ENCODE measurements at regions not wholly inside any gene's neighbourhood (a gene's known extent, or its start where the extent isn't known, plus 50 kb on each side); places are given as distances from the start of the nearest gene placed in this dataset.

DNA sequence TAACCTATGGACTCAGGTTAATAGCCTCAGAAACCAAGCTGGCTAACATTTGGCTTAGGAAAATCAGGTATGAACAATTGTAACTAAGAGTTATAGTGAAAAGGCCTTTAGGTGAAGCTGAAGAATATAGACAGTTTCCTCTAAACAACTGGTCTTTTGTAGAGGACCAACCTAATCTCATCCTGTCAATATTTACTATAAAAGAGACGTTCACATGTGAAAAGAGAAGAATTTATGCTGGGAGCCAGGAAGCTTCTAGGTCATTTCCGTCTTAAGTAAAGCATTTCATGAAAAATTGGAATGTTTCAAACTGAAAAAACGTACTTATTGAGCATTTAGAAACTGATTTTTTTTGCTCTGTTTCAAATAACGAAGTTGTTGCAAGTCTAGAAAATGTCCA is 764.3 kb upstream of the GOLIM4 start:
- Histone ChIP-seq H3K27ac (no peak overlapping the region), H3K4me3 (no peak overlapping the region)

DNA sequence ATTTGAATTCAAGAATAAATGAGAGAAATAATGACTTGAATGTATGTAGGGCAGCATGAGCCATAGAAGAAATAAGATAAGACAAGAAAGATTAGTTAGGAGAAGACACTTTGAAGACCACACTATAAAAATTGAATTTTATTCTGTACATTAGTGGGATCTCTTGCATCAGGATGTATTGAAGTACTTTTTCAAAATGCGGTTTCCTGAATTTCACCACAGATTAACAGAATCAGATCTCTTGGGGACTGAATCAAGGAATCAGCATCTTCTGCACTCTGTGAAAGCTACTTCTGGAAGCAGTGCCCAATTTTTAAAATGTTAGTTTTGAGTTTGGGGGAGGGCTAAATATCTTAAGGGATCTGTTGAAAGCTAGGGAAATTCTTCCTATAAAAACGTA is 763.9 kb upstream of the GOLIM4 start:
- Histone ChIP-seq H3K27ac (no peak overlapping the region), H3K4me3 (no peak overlapping the region)

DNA sequence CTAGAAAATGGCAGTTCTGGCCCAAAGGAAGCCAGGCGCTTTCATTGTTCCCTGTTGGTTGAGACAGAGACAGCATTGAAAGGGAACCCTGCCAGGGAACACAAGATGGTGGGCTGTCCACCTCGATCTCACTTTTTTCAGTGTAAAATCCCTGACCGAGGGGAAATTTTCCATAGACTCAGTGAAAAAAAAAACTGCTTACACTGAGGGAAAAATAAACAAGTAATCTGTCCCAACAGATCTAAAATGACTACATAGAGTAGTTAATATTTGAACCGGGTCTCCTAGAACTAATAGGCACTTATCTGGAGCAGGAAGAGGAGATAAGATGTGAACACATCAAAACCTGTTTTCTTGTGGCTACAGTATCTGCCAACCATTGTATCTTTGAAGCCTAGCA is 763.4 kb upstream of the GOLIM4 start:
- Histone ChIP-seq H3K4me3 (no peak overlapping the region), H3K27ac (no peak overlapping the region)

GRCh38 chr3:168858327-168858726 is 762.6 kb upstream of the GOLIM4 start:
- Histone ChIP-seq H3K4me3 (no peak overlapping the region), H3K27ac (no peak overlapping the region)

DNA sequence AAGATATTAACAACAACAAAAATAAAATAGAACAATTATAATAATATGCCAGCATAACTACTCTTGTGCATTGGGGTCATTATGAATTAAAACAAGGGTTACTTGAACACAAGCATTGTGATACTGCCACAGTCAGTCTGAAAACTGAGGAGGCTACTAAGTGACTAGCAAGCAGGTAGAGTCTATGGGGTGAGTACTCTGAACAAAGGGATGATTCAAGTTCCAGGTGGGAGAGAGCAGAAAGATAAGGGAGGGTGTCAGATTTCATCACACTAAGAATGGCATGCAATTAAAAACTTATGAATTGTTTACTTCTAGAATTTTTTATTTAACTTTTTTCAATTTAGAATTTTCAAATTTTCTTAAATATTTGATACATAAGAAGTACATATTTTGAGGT is 754.4 kb upstream of the GOLIM4 start:
- Histone ChIP-seq H3K27ac (no peak overlapping the region), H3K4me3 (no peak overlapping the region)

GRCh38 chr3:168847291-168847883 is 751.7 kb upstream of the GOLIM4 start:
- Histone ChIP-seq H3K27ac (no peak overlapping the region), H3K4me3 (no peak overlapping the region)

- Histone ChIP-seq H3K27ac (no peak overlapping the region), H3K4me3 (no peak overlapping the region)
Measured at GRCh38 chr3:168844894-168845482, 749.3 kb upstream of the GOLIM4 start.

DNA sequence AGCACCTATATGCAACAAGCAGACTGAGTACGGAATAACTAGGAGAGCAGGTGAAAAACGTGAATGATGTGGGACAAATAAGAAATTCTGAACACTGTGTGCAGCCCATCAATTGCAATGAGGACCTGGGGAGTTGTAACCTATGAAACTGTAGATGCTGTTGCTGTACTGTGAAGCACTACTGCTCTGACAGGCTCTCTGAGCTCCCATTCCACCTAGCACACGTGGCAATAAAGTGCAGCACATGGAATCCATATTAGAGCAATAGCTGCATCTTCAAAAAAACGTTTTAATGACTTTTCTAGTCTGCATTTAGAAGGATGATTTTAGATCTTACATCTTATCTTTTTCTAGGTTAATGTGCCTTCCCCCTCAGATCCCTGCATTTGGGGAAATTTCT is 748.7 kb upstream of the GOLIM4 start:
- H3K4me3 ChIP-seq = no peak overlapping the region
- no peak overlapping the region for H3K27ac ChIP-seq

DNA sequence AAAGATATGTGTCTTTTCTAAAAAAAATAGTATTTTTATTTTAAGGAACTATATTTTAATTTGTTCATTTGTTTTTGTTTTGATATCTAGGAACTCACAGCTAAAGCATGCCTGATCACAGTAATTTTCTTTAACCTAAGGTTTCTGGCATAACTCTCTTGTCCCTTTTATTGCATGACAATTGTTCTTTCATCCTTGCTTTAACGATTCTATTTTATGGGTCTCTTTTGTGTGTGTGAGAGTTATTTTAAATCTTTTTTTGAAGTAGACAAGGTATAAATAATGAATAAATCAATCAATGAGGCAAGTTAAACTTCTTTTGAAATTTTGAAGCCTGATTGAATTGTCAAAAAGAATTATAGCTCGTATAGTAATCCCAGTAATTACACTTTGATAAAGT is 747.8 kb upstream of the GOLIM4 start:
- Histone ChIP-seq H3K27ac (no peak overlapping the region), H3K4me3 (no peak overlapping the region)

GRCh38 chr3:168839653-168840052 is 743.9 kb upstream of the GOLIM4 start:
- Histone ChIP-seq H3K4me3 (no peak overlapping the region), H3K27ac (no peak overlapping the region)

DNA sequence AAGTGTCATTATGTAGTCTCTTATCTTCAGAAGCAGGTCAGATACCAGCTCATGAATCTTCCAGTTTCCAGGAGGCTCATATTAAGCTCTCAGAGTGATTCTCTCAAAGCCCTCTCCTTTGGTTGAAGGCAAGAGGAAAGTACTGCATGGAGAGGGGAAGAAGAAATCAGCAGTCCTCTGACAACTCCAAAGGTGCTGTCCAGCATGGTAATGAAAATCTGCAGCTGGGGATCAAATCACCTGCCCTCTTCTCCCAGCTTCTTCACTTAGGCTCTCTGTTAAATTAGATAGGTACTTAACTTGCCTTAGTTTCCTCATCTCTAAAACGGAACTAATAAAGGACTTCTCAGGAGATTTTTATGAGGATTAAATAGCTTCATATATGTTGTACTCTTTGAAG is 738.8 kb upstream of the GOLIM4 start:
- H3K4me3 ChIP-seq = no peak overlapping the region
- H3K27ac ChIP-seq = no peak overlapping the region

- no peak overlapping the region for H3K4me3 ChIP-seq
- no peak overlapping the region for H3K27ac ChIP-seq
Measured at GRCh38 chr3:168828943-168829342, 733.2 kb upstream of the GOLIM4 start.

GRCh38 chr3:168828536-168828935 is 732.8 kb upstream of the GOLIM4 start:
- Histone ChIP-seq H3K4me3 (no peak overlapping the region), H3K27ac (no peak overlapping the region)

DNA sequence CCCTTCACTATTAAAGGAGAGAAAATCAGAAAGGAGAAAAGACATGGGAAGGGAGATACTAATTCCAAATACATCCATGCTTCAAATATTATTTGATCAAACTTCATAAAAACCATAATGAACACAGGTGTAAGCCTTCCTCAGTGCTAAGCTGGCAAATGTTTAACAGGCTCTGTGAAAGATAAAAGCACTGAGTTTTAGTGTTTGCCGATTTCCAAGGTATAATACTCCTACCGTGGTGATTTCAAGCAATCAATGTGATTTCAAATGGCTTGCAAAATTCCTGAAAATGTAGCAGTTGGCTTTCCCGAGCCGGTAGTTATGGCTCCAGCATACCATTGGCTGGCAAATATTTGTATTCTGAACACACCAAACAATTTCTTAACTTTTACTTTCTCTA is 732.3 kb upstream of the GOLIM4 start:
- Histone ChIP-seq H3K4me3 (no peak overlapping the region), H3K27ac (no peak overlapping the region)

DNA sequence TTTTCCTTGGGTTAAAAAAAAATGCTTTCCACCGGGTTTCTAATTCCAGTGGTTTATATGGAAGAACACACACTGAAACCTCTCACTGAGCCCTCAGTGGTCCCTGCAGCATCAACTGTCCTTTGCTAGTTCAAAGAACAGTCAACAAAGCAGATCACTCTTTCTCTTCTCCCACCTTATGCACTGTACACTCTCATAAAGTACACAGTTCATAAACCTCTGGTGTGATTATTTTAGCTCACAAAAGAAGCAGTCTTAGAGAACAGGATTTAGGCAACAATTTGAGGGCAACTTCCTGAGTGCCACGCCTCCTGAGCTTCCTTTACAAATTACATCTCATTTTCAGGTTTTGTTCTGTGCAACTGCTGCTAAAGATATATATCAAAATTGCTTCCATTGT is 728.4 kb upstream of the GOLIM4 start:
- no peak overlapping the region for H3K27ac ChIP-seq

DNA sequence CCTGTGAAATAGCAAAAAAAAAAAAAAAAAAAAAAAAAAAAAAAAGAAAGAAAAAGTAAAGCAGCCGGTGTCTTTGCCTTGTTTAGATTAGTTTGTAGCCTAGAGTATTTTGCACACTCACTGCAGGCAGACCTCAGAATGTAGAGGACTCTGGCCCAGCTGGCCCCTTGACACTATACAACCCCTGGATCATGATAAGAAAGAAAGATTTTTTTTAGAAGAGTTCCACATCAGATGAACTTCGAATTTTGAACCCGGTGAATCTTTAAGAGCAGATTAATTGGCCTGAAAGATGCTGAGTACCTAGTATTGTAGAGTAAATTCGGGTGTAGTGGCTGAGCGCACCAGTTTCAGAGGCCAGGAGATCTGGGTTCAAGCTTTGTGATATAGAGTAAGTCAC is 727.7 kb upstream of the GOLIM4 start:
- no peak overlapping the region for H3K27ac ChIP-seq

More for the DNA sequence above, 728.4 kb upstream of the GOLIM4 start:
- H3K4me3 ChIP-seq = no peak overlapping the region

DNA sequence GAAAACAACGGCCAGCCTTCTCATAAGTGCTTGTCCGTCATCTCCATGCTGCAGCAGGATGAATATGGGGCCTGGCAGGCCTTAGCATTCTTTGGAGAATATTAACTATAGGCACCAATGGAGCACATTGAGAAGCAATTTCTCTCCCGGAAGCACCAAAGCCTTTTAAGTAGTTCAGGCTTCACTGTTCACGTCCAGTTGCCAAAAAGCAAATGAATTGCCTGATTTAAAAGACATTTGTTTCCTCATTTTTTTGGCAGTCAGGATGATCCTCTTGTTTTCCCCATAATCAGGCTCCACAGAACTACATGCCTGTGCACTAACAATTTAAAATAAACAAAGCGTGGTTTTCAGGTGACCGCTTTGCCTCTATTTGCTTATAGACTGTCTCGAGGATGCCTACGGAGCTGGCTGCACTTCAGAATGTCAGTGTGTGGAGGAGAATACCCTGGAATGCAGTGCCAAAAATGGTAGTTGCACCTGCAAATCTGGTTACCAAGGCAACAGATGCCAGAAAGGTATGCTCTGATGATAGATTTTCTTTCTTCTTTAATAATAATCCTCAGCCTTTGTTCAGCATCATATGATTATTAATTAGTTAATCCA is 725.2 kb upstream of the GOLIM4 start:
- no peak overlapping the region for H3K27ac ChIP-seq
- no peak overlapping the region for H3K4me3 ChIP-seq

More for the DNA sequence above, 727.7 kb upstream of the GOLIM4 start:
- H3K4me3 ChIP-seq = no peak overlapping the region

DNA sequence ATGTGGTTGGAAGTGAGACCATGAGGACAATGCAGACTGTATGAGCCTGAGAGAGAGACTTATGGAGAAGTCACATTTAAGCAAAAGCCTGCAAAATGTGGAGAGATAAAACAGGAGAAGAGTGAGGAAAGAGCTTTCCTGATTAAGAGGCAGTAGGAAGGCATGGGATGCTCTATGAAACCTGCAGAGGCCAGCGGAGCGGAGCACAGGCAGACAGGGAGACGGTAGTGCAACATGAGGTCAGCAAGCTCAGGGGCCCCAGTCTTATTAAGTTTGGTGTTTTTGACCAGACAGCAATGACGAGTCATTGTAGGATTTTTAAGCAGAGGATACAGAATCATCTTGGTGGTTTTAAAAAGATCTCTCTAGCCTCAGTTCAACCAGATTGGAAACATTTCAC is 721.5 kb upstream of the GOLIM4 start:
- Histone ChIP-seq H3K27ac (no peak overlapping the region), H3K4me3 (no peak overlapping the region)

- no peak overlapping the region for H3K27ac ChIP-seq
- H3K4me3 ChIP-seq = no peak overlapping the region
Measured at GRCh38 chr3:168815946-168816345, 720.2 kb upstream of the GOLIM4 start.

- H3K27ac ChIP-seq = no peak overlapping the region
- H3K4me3 ChIP-seq = no peak overlapping the region
Measured at GRCh38 chr3:168813225-168813802, 717.6 kb upstream of the GOLIM4 start.

DNA sequence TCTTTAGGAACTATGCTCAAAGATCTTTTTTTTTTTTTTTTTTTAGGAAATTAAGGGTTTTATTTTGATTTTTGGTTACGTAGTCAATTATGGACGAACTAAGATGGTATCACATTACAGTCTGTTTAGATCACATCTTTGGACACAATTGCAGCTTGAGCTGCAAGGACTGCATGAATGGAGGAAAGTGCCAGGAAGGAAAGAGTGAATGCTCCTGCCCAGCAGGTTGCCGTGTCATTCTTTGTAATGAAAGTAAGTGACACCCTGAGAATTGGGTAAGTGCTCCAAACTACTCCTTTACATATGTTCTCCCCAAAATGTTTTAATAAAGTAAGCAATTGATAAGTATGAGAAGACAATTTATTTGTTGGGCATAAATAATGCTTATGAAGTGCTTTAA is 716.5 kb upstream of the GOLIM4 start:
- H3K4me3 ChIP-seq = no peak overlapping the region
- no peak overlapping the region for H3K27ac ChIP-seq

Data from skin epidermis (tissue), 12 donors.